GM21717 (cell line): ENCODE measurements at regions not wholly inside any gene's neighbourhood (a gene's known extent, or its start where the extent isn't known, plus 50 kb on each side); places are given as distances from the start of the nearest gene placed in this dataset.

Source experiments
- ATAC-seq: cut with Tn5 transposase; IDR thresholded peaks from one replicate; pipeline ENCODE4 v1.9.1; 2021; ENCODE audit warnings: mild to moderate bottlenecking, moderate library complexity; ENCODE audit not compliant: unreplicated experiment

DNA sequence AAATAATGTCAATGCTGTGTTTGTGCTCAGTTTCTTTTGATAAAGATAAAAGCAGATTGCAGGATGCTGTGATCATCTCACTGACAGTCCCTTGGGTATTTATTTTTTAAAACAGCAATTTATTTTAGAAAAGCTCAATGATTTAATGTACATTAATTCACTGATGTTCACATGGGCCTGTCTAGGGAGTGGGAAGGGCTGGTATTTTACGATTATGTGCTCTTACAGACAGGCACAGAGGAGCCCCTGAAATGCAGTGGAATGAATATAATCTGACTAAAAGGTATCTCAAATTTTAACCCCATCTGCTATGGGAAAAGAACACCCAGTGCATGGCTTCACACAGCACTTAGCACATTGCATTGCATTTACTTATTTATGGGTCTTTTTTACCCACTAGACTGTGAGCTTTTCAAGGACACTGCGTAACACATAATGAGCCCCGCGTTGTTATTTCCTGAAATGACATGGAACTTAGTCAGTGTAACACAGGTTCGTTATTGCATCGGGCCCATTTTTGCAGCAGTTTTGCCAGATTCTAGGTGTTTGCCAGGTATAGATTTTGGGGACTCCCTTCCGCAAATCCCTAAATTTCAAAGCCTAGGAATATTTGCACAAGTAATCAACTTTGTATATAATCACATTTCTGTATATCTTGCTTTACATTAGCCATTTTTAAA is 425.3 kb upstream of the FBXO33 start:
- no peak for ATAC-seq

DNA sequence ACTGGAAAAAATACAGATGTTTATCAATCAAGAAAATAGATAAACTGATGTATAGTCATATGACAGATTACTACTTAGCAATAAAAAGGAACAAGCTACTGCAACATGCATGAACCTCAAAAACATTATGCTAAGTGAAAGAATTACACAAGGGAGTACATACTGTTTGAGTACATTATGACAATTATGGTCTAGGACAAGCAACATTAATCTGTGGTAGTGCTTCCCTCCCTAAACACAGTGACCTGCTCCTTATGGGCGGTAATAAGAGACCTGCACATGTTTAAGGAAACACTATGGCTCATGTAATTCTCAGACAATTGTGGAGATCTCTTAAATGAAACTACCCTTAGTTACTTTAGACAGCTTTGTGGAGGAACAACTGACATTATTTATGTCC is 421.2 kb upstream of the FBXO33 start:
- ATAC-seq: no peak

DNA sequence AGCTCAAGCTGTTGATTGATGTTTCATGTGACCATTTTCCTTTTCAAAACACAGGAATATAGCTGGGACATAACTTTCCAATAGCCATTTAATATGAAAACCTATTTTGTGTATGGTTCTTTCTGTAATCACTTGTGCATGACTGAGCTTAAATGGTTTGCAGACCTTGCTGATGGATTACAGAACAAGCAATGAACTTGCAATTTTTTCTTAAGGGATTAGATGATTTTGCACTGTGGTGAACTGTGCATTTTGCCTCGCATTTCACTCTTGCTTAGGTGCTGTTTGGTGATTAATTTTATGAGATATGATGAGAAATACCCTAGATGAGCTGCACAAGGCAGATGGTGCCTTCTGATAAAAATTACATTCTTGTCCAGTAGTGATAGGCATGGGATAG is 419.0 kb upstream of the FBXO33 start:
- no peak for ATAC-seq

DNA sequence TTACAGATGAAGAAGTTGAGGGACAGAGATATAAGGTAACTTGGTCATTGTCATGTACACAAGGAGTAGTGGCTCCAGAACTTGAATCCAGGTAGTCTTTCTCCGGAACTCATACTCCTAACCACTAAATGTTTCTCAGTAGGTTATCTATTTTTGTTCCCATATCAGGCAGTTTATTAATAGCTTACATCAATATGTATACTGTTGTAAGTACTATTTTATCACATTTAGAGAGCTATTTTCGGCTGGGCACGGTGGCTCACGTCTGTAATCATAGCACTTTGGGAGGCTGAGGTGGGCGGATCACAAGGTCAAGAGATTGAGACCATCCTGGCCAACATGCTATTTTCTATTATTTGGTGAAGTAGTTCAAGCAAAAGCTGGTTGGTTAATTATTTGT is 415.6 kb upstream of the FBXO33 start:
- ATAC-seq: no peak

DNA sequence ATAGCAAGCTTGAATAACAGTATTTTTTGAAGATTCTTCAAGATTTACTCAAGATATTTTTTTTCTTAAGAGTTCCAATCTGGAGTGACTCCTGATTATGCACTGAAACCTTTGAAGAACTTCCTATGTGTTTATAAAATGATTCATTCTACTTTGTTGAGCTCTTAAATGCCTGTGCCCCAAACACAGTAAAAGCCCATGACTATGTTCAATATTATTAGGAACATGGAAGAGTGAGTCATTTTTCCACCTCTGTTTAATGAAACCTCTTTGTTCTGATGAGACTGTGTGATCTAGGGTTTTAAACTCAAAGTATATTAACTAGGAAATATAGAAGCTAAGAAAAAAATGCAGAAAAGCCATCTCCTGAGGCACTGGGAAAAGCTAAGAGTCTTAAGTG is 415.0 kb upstream of the FBXO33 start:
- no peak for ATAC-seq

DNA sequence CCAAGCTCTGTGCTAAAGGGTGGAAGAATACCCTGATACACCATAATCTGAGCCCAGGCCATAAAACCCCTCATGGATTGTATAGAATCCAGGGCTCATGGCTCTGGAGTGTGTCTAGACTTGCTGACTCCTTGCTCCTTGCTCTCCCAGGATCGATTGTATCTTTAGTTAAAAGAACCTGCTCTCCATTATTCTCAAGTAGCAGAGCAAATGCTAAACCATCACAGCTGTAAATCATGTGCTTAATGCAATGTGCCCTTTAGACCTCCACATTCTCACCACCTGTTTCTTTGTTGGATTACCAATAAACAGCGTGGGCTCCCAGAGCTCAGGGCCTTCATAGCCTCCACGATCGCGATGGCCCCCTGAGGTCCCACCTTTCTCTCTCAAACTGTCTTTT is 411.6 kb upstream of the FBXO33 start:
- no peak for ATAC-seq

DNA sequence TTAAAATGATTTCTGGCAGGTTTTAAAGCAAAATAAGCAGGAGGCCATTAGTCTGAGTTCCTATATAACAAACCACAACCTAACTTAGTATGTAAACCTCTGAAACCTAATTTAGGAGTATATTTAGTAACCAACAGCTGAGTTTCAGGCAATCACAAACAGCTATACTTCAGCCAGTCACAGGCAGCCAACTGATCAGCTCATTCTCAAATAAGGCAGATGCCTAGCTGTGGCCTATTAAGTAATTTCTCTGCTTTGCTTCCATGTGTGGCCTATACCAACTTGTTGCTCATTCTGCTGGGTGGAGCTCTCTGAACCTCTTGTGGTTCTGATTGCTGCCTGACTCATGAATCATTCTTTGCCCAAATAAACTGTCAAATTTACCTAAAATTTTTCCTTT is 408.9 kb upstream of the FBXO33 start:
- no peak for ATAC-seq

DNA sequence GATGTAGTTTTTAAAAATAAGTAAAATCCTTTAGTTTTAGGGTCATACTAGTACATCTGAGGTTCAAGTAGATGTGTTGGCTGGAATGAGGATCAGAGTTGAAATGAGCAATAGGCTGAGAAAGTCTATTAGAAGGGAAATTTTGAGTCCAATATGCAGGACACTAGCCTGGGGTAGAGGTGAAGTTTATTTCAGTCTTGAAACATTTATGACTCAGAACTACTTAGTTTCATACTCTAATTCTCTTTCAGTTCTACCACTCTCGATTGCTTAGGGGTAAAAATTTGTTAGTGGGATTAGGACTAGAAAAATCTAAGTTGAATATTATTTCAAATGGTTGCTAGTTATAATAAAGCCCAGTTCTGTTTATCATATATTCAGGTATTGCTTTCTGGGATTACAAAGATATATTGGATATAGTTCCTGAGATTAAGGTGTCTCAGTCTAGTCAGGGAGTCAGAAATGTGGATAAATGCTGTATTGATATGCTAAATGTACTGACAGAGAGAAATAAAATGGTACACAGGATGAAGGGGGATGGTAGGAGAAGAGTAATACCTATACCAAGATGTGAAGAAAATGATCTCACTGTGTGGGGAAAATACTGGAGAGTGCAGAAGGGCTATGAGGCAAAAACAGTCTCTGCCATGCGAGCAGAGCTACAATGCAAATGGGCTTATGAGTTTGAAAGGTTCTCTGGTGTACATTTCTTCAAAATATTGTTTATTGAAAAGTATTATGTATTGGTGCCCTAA is 395.8 kb upstream of the FBXO33 start:
- peak; percentile 98 for ATAC-seq

DNA sequence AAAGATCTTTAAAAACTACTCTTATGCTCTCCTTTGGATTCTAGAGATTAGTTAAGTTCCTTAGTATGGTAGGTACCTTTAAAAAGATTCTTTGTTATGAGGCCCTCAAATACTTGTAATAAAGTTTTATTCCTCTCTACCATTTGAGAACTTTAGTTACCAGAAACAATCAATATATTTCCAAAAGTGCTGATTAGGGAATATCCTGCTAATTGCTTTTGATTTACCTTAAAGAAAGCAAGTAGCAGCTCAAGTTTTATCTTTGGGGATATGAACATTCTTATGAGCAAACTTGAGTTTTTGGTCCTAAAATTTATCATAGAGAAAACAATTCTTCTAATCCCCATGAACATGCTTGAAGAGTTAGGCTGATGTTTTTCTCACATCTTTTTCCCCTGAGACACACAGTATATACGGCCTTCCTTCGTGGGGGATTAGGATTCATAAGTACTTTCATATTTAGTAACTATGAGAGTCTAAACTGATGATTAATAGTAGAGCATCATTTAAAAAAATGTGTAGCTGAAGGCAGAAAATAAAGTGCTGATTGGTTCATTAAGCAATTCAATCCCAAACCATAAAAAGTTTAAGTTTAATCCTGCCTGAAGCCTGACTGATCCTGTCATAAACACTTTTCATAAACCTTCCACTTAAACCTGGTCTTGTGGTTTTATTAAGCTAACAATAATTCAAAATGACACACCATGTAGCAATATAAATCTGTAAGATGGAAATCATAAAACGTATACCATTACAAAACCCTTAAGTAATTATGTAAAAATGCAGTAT is 380.5 kb upstream of the FBXO33 start:
- no peak for ATAC-seq

DNA sequence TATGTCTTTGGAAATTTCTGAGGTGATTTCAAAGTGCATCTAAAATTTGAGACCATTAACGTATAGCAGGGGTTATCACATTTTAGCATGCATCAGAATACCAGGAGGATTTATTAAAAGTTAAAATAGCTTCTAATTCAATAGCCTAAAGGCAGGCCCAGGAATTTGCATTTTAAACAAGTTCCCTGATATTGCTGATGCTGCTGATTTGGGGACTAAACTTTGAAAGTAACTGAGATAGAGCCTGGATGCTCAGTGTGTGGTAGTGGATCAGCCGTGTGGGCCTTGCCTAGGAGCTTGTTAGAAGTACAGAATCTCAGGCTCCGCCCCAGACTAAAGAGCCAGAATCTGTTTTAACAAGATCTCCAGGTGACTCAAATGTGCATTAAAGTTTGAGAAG is 375.0 kb upstream of the FBXO33 start:
- no peak for ATAC-seq

DNA sequence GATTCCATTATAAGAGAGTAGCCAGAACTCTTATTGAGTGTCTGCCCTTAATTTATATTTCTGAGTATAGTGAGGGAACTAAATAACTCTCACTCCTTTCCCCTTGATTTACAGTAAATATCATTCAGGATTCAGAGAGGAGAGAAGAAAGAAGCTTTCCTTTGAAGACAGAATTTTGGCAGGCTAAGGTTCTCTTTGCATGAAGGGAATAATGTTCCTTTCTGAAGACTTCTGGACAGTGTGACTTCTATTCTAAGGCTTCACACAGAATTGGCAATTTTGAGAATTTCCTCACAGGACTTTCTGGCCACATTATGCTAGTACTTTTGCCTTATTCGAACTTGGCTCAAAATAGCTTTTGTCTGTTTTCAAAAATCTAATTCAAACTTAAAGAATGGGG is 352.2 kb upstream of the FBXO33 start:
- ATAC-seq: no peak

DNA sequence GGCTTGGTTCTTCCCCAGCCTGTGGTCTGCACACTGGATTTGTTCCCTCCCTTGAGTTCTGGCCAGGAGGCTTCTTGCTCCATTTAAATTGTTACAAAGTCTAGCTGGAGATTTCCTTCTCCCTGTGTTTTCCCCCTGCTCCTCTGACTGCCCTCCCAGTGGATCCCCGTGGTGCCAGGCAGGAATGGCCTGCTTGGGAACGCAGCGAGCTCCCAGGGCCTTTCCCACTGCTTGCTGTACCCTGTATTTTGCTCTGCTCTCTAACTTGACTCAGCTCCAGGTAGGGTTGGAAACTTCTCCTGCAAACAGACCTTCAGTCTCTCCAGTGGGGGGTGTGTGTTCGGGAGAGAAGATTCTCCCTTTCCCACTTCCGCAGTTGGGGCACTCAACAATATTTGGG is 349.2 kb upstream of the FBXO33 start:
- no peak for ATAC-seq

DNA sequence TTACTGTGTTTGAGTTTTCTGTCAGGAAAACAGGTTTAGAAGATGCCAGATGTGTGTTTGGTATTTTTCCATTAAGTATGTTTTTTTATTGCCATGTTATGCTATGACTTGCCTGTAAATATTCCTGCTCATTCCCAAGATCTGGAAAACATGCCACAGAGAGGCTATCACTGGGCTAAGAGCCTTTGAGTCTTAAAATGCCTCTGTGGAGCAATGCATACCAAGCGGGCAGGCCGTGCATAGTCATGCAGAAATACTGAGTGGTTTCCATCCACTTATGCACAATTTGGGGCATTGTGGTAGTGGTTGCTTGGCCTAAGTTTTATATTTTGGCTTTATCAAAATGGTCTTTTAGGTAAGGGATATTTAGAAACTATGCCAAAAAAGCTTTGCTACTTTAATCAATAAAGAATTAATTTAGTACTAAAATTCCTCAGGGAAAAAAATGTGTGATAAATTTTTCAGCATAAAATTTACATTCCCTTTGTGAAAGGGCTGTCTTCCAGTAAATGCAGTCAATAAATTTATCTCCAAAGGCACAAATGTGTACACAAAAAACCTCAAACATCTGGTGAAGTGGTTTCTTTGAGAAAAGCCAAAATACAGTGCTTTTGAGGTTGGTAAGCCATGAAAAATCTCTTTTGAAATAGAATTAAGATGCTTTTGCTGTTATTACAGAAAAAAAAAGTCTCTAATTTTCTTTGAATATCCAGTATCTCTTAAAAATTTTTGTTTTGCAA is 341.3 kb upstream of the FBXO33 start:
- ATAC-seq: no peak

DNA sequence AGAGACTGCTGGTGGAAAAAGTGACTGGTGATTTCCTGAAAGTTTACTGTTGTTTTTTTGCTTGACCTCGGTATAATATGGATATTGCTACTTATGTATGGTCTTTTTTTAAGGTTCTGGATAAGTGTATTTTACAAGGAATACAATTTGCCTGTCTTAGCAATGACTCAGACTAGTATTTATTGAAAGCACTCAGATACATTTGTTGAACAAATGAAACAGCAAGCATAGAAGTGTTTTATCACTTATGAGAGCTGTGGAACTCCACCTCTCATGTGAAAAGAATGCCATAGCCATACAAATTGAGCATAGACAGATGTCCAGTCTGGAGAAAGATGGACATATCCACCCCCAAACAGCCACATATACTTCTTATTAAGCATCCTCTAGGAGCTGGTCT is 340.4 kb upstream of the FBXO33 start:
- no peak for ATAC-seq

DNA sequence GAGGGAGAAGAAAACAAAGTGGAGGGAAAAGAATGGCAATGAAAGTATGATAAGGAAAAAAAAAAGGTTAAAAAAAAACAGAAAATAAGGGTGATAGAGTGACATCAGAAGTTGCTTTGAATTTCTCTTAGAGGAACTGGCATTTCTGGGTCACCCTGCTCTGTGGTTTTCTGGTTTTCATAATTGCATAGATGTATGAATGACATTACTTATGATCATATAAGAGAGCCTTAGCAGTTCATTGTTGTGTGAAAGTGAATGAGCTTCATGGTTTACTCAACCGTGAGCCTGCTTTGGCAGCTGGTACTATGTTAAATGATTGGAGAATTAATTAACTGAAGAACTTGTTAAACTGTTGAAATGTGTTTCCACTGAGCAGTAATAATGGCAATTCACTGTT is 336.4 kb upstream of the FBXO33 start:
- no peak for ATAC-seq

DNA sequence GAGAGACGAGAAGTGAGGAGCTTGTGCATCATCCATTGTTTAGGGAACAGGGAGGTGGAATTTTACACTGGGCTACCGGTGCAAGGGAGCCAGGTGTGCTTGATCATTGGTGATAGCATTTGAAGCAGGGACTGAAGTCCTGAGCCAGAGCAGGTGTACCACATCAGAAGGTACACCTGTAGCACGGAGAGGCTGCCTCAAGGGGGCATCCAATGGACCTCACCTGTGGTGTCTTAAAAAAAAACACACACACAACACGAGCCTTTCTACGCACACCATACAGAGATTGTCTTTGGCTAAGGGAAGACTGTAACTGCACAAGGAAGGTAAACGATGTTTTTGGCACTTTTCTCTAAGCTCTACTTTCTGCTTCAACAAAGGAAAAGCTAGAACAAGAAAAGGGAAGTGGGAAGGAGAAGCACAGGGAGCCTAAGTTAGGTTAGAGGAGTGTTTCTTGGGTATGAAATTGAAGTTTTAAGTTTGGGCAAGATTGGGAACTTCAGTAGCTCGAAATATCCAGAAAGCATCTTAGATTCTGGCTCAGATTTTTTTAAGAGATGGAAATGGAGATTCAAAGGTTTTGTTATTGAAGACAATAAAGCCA is 334.3 kb upstream of the FBXO33 start:
- no peak for ATAC-seq

DNA sequence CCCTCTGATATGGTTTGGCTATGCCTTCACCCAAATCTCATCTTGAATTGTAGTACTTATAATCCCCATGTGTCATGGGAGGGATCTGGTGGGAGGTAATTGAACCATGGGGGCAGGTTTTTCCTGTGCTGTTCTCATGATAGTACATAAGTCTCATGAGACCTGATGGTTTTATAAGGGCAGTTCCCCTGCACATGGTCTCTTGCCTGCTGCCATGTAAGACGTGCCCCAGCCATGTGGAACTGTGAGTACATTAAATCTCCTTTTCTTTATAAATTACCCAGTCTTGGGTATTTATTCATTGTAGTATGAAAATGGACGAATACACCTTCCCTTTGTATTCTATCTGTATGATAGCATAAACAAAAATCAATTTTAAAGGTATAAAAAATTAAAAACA is 333.4 kb upstream of the FBXO33 start:
- ATAC-seq: no peak

DNA sequence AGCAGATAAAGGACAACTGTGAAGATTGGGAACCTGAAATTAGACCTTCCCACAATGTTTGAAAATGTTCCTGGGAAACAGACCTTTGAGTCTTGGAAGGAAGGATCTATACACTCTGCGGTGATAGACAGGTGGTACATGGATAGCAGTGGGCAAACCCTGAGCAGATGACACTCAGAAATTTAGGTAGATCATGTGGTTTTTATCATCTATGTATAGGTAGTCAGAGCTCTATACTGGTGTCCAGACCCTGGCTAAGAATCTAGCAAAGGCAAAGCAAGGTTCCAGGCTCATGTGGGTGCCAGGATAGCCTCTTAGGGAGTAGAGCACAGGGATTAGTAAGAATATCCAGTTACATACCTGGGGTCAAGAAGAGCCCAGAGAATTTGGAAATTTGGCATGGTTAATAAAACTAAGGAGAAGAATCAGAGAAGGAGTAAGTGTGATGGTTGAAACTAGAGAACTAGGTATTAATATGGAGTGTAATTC is 331.2 kb upstream of the FBXO33 start:
- no peak for ATAC-seq

DNA sequence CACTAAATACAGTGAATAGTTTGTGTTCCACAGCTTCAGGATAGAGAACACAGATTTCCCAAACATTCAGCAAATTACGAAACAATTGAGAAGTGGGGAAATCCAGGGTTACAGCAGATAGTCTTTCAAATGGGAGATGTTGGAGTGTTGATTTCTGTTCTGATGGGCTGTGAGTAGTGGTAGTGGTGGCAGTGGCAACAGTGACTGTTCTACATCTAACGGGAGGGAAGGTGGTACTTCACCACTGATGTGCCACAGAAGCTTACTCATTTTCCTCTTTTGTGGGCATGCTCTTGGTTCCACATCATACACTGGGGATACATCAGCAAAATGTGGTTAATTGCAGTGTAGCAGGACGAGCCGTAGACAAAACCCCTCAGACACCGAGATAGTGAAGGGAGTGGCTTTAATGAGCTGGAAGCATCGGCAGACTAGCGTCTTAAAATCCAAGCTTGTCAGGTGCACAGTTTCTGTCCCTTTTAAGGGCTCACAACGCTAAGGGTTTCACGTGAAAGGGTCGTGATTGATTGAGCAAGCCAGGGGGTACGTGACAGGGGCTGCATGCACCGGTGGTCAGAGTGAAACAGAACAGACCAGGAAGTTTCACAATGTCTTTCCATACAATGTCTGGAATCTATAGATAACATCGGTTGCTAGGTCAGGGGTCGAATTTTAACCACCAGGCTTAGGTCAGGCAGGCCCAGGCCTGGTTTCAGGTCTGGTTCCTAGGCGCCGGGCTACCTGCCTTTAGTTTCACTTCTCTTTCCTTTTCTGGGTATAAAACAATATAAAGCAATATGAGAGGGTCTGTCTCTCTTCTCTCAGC is 330.6 kb upstream of the FBXO33 start:
- no peak for ATAC-seq
